WTC11 (cell line): ENCODE measurements at regions not wholly inside any gene's neighbourhood (a gene's known extent, or its start where the extent isn't known, plus 50 kb on each side); places are given as distances from the start of the nearest gene placed in this dataset.

Source experiments
- ATAC-seq: fragments of 200-7000 bp; cut with Tn5 transposase; 2 replicates; pipeline ENCODE4 v1.10.0; 2021; ENCODE audit warnings: mild to moderate bottlenecking, moderate library complexity
- CTCF ChIA-PET: fragments of 300-600 bp; sonication (Branson Sonifier 250); formaldehyde crosslinking; loops from one replicate; lab custom pipeline; 2021; ENCODE audit warnings: antibody characterized with exemption; lab: Charles Lee
- POLR2A ChIA-PET: fragments of 350-600 bp; sonication (Branson Sonifier 250); formaldehyde crosslinking; loops from one replicate; lab custom pipeline; 2021; ENCODE audit warnings: antibody characterized with exemption; lab: Charles Lee
- DNase-seq: peaks from one replicate; pipeline ENCODE4 v3.0.0; 2021; ENCODE audit warnings: low spot score
- H3K27ac Mint-ChIP-seq: 2 replicates; pipeline ENCODE4 v1.8.0; 2021; ENCODE audit warnings: mixed read lengths
- H3K27me3 Mint-ChIP-seq: 2 replicates; pipeline ENCODE4 v1.8.0; 2021; ENCODE audit warnings: low read depth, mild to moderate bottlenecking, moderate library complexity, mixed read lengths
- H3K36me3 Mint-ChIP-seq: 2 replicates; pipeline ENCODE4 v1.8.0; 2021; ENCODE audit warnings: mixed read lengths
- H3K4me1 Mint-ChIP-seq: 2 replicates; pipeline ENCODE4 v1.8.0; 2022; ENCODE audit warnings: mixed read lengths
- H3K4me3 Mint-ChIP-seq: 2 replicates; pipeline ENCODE4 v1.8.0; 2021; ENCODE audit warnings: mild to moderate bottlenecking, moderate library complexity, mixed read lengths
- H3K9me3 Mint-ChIP-seq: 2 replicates; pipeline ENCODE4 v1.8.0; 2021; ENCODE audit warnings: mixed read lengths
- FOXP1 ChIP-seq: sonication (generic); formaldehyde crosslinking; IDR thresholded peaks from 2 replicates; pipeline ENCODE4 v1.8.0; 2022; ENCODE audit warnings: missing genetic modification reagents, mild to moderate bottlenecking, moderate library complexity, borderline replicate concordance
- NR2C2 ChIP-seq: sonication (generic); formaldehyde crosslinking; IDR thresholded peaks from 2 replicates; pipeline ENCODE4 v1.8.0; 2022; ENCODE audit warnings: mild to moderate bottlenecking, missing genetic modification reagents
- ZNF263 ChIP-seq: sonication (generic); formaldehyde crosslinking; IDR thresholded peaks from 2 replicates; pipeline ENCODE4 v1.8.1; 2022; ENCODE audit warnings: low read depth, mild to moderate bottlenecking, moderate library complexity, missing genetic modification reagents
- TF ChIP-seq, protein P1 (sequence below): sonication (generic); formaldehyde crosslinking; IDR thresholded peaks from 2 replicates; pipeline ENCODE4 v1.8.1; 2022; ENCODE audit warnings: low read depth, missing genetic modification reagents, borderline replicate concordance
- TF ChIP-seq, protein P2 (sequence below): sonication (generic); formaldehyde crosslinking; IDR thresholded peaks from 2 replicates; pipeline ENCODE4 v1.8.0; 2022; ENCODE audit warnings: mild to moderate bottlenecking, missing genetic modification reagents
- TF ChIP-seq, protein P3 (sequence below): sonication (generic); formaldehyde crosslinking; IDR thresholded peaks from 2 replicates; pipeline ENCODE4 v1.8.0; 2022; ENCODE audit warnings: missing genetic modification reagents
- TF ChIP-seq, protein P4 (sequence below): sonication (generic); formaldehyde crosslinking; IDR thresholded peaks from 2 replicates; pipeline ENCODE4 v1.8.1; 2023; ENCODE audit warnings: mild to moderate bottlenecking, missing genetic modification reagents
- TF ChIP-seq, protein P5 (sequence below): sonication (generic); formaldehyde crosslinking; IDR thresholded peaks from 2 replicates; pipeline ENCODE4 v1.8.1; 2022; ENCODE audit warnings: mild to moderate bottlenecking, missing genetic modification reagents, moderate library complexity, borderline replicate concordance
- TF ChIP-seq, protein P6 (sequence below): sonication (generic); formaldehyde crosslinking; IDR thresholded peaks from 2 replicates; pipeline ENCODE4 v1.8.1; 2022; ENCODE audit warnings: missing genetic modification reagents, borderline replicate concordance
- TF ChIP-seq, protein P7 (sequence below): fragments of 250-450 bp; sonication (Bioruptor Pico); IDR thresholded peaks from 2 replicates; pipeline ENCODE4 v1.9.0; 2021; ENCODE audit warnings: mild to moderate bottlenecking

DNA sequence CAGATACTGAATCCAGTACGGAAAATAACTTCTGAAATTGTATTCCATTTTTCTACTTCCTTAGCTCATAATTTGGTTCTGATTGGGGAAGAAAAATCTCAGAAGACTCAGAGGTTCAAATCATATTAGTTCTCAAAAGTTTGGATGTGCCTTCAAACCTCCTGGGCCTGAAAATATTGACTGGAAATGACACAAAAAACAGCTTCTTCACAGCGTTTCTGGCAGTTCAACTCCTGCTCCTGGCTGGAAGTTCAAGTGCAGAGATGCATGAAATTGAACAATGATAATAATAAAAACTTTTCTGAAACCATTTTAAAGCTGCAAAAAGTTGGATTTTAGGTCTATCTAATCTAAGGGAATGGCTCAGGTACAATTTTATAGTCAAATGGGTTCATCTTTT, 1459.9 kb upstream of the CELF4 start:
- POLR2A ChIA-PET: no interaction called here
- TF ChIP-seq NR2C2 (CRISPR knock-in tag) (no peak), FOXP1 (no peak), ZNF263 (CRISPR knock-in tag) (no peak)
- TF ChIP-seq, protein P1, sequence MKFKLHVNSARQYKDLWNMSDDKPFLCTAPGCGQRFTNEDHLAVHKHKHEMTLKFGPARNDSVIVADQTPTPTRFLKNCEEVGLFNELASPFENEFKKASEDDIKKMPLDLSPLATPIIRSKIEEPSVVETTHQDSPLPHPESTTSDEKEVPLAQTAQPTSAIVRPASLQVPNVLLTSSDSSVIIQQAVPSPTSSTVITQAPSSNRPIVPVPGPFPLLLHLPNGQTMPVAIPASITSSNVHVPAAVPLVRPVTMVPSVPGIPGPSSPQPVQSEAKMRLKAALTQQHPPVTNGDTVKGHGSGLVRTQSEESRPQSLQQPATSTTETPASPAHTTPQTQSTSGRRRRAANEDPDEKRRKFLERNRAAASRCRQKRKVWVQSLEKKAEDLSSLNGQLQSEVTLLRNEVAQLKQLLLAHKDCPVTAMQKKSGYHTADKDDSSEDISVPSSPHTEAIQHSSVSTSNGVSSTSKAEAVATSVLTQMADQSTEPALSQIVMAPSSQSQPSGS (CRISPR knock-in tag): no peak
- TF ChIP-seq, protein P2, sequence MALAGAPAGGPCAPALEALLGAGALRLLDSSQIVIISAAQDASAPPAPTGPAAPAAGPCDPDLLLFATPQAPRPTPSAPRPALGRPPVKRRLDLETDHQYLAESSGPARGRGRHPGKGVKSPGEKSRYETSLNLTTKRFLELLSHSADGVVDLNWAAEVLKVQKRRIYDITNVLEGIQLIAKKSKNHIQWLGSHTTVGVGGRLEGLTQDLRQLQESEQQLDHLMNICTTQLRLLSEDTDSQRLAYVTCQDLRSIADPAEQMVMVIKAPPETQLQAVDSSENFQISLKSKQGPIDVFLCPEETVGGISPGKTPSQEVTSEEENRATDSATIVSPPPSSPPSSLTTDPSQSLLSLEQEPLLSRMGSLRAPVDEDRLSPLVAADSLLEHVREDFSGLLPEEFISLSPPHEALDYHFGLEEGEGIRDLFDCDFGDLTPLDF (CRISPR knock-in tag): no peak
- TF ChIP-seq, protein P3, sequence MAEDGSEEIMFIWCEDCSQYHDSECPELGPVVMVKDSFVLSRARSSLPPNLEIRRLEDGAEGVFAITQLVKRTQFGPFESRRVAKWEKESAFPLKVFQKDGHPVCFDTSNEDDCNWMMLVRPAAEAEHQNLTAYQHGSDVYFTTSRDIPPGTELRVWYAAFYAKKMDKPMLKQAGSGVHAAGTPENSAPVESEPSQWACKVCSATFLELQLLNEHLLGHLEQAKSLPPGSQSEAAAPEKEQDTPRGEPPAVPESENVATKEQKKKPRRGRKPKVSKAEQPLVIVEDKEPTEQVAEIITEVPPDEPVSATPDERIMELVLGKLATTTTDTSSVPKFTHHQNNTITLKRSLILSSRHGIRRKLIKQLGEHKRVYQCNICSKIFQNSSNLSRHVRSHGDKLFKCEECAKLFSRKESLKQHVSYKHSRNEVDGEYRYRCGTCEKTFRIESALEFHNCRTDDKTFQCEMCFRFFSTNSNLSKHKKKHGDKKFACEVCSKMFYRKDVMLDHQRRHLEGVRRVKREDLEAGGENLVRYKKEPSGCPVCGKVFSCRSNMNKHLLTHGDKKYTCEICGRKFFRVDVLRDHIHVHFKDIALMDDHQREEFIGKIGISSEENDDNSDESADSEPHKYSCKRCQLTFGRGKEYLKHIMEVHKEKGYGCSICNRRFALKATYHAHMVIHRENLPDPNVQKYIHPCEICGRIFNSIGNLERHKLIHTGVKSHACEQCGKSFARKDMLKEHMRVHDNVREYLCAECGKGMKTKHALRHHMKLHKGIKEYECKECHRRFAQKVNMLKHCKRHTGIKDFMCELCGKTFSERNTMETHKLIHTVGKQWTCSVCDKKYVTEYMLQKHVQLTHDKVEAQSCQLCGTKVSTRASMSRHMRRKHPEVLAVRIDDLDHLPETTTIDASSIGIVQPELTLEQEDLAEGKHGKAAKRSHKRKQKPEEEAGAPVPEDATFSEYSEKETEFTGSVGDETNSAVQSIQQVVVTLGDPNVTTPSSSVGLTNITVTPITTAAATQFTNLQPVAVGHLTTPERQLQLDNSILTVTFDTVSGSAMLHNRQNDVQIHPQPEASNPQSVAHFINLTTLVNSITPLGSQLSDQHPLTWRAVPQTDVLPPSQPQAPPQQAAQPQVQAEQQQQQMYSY: no peak
- TF ChIP-seq, protein P4, sequence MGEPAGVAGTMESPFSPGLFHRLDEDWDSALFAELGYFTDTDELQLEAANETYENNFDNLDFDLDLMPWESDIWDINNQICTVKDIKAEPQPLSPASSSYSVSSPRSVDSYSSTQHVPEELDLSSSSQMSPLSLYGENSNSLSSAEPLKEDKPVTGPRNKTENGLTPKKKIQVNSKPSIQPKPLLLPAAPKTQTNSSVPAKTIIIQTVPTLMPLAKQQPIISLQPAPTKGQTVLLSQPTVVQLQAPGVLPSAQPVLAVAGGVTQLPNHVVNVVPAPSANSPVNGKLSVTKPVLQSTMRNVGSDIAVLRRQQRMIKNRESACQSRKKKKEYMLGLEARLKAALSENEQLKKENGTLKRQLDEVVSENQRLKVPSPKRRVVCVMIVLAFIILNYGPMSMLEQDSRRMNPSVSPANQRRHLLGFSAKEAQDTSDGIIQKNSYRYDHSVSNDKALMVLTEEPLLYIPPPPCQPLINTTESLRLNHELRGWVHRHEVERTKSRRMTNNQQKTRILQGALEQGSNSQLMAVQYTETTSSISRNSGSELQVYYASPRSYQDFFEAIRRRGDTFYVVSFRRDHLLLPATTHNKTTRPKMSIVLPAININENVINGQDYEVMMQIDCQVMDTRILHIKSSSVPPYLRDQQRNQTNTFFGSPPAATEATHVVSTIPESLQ (CRISPR knock-in tag): no peak
- TF ChIP-seq, protein P5, sequence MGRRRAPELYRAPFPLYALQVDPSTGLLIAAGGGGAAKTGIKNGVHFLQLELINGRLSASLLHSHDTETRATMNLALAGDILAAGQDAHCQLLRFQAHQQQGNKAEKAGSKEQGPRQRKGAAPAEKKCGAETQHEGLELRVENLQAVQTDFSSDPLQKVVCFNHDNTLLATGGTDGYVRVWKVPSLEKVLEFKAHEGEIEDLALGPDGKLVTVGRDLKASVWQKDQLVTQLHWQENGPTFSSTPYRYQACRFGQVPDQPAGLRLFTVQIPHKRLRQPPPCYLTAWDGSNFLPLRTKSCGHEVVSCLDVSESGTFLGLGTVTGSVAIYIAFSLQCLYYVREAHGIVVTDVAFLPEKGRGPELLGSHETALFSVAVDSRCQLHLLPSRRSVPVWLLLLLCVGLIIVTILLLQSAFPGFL: no peak
- H3K36me3 Mint-ChIP-seq: no peaks in the 10 kb centered on the region
- ATAC-seq (no peak), DNase-seq (no peak)
- no peak overlapping the region for H3K27ac Mint-ChIP-seq
- no peaks in the 10 kb centered on the region; the same call in 1 of the 2 replicates for H3K27me3 Mint-ChIP-seq
- H3K4me3 Mint-ChIP-seq: no peak overlapping the region
- H3K9me3 Mint-ChIP-seq: no peaks in the 10 kb centered on the region
- CTCF ChIA-PET: no interaction called here
- H3K4me1 Mint-ChIP-seq: no peaks in the 10 kb centered on the region

DNA sequence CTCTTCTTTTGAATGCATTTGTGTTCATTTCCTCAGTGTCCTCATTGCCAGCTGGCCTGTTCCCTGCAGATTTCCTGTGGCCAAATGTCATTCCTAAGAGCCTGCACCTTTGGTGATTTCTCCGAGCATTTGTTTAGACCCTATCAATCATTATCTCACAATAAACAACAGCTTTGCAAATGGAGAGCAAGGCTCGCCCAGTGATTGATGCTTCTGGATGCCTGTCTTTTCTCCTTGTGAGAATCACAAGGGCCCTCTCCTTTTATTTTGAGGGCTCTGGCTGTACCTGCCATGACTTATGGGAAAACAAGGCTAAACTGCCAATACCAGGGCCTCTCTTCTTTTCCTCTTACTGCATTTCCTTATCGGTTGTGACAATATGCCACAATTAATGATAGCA, 1454.4 kb upstream of the CELF4 start:
- H3K4me3 Mint-ChIP-seq: no peak overlapping the region
- no peak overlapping the region for H3K27ac Mint-ChIP-seq
- TF ChIP-seq, protein P6, sequence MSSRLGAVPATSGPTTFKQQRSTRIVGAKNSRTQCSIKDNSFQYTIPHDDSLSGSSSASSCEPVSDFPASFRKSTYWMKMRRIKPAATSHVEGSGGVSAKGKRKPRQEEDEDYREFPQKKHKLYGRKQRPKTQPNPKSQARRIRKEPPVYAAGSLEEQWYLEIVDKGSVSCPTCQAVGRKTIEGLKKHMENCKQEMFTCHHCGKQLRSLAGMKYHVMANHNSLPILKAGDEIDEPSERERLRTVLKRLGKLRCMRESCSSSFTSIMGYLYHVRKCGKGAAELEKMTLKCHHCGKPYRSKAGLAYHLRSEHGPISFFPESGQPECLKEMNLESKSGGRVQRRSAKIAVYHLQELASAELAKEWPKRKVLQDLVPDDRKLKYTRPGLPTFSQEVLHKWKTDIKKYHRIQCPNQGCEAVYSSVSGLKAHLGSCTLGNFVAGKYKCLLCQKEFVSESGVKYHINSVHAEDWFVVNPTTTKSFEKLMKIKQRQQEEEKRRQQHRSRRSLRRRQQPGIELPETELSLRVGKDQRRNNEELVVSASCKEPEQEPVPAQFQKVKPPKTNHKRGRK (CRISPR knock-in tag): no peak
- TF ChIP-seq, protein P7, sequence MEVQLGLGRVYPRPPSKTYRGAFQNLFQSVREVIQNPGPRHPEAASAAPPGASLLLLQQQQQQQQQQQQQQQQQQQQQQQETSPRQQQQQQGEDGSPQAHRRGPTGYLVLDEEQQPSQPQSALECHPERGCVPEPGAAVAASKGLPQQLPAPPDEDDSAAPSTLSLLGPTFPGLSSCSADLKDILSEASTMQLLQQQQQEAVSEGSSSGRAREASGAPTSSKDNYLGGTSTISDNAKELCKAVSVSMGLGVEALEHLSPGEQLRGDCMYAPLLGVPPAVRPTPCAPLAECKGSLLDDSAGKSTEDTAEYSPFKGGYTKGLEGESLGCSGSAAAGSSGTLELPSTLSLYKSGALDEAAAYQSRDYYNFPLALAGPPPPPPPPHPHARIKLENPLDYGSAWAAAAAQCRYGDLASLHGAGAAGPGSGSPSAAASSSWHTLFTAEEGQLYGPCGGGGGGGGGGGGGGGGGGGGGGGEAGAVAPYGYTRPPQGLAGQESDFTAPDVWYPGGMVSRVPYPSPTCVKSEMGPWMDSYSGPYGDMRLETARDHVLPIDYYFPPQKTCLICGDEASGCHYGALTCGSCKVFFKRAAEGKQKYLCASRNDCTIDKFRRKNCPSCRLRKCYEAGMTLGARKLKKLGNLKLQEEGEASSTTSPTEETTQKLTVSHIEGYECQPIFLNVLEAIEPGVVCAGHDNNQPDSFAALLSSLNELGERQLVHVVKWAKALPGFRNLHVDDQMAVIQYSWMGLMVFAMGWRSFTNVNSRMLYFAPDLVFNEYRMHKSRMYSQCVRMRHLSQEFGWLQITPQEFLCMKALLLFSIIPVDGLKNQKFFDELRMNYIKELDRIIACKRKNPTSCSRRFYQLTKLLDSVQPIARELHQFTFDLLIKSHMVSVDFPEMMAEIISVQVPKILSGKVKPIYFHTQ (CRISPR knock-in tag): no peak
- TF ChIP-seq, protein P4 (CRISPR knock-in tag): no peak
- ChIA-PET POLR2A (no interaction called here), CTCF (no interaction called here)
- peaks cover 9% of the 10 kb centered on the region; the same call in 1 of the 2 replicates for H3K36me3 Mint-ChIP-seq
- H3K9me3 Mint-ChIP-seq: peaks cover 18% of the 10 kb centered on the region
- no peaks in the 10 kb centered on the region for H3K27me3 Mint-ChIP-seq
- ATAC-seq (no peak), DNase-seq (no peak)
- no peaks in the 10 kb centered on the region for H3K4me1 Mint-ChIP-seq
